Endothelial cell of umbilical vein (primary cell): ENCODE measurements at regions not wholly inside any gene's neighbourhood (a gene's known extent, or its start where the extent isn't known, plus 50 kb on each side); places are given as distances from the start of the nearest gene placed in this dataset.
A peak's percentile ranks its signal among the peaks of the same experiment; 100 is the strongest.
"Not testable (repeated sequence)": the region's sequence is repeated elsewhere in the genome, so short reads cannot be mapped to it uniquely, and the experiment has no call there.

Source experiments
- BruUV-seq: library from RNA; stranded (reverse); fragments of 400-500 nt; replicated peaks from 2 replicates; lab custom pipeline; 2021; lab: Mats Ljungman, UMichigan
- CTCF ChIA-PET: fragments of 300-600, 350-600 bp; sonication (Branson Sonifier 250); formaldehyde crosslinking; loops from one replicate; lab custom pipeline; 2021; ENCODE audit warnings: antibody characterized with exemption, inconsistent platforms; lab: Charles Lee
- POLR2A ChIA-PET: fragments of 300-600, 350-600 bp; sonication (Branson Sonifier 250); formaldehyde crosslinking; loops from one replicate; lab custom pipeline; 2021; ENCODE audit warnings: antibody characterized with exemption, inconsistent platforms; lab: Charles Lee
- DNase-seq: peaks from one replicate; pipeline ENCODE4 v3.0.0-alpha.2; 2011; ENCODE audit warnings: low read depth, low spot score
- FAIRE-seq: peaks from 2 replicates; lab custom pipeline; 2011; peaks lifted over from hg19 to GRCh38; lab: Jason Lieb, UNC
- H2AFZ ChIP-seq: 2 replicates; pipeline ENCODE4 v1.6.0; 2012; ENCODE audit warnings: low read depth, low read length, control low read depth, inconsistent platforms
- H3K27ac ChIP-seq: 2 replicates; pipeline ENCODE4 v1.5.1; 2011; ENCODE audit warnings: low read depth, mild to moderate bottlenecking, control low read depth, low read length, moderate library complexity; ENCODE audit not compliant: insufficient read depth
- H3K27me3 ChIP-seq, 2 experiments: 2 replicates each; pipeline versions ENCODE4 v1.6.0 to v1.6.1; 2011; ENCODE audit warnings: low read length in 2 of 2, mixed read lengths in 1 of 2; ENCODE audit not compliant: control insufficient read depth in 2 of 2, insufficient read depth in 2 of 2
- H3K36me3 ChIP-seq, 2 experiments: 2 replicates in 1 of 2; 3 replicates in 1 of 2; pipeline ENCODE4 v1.5.1; 2011; ENCODE audit warnings: low read length in 2 of 2, mild to moderate bottlenecking in 1 of 2, moderate library complexity in 1 of 2; ENCODE audit not compliant: control insufficient read depth in 2 of 2, insufficient read depth in 2 of 2; ENCODE audit errors: extremely low read depth in 1 of 2
- H3K4me1 ChIP-seq: 3 replicates; pipeline ENCODE4 v1.5.1; 2011; ENCODE audit warnings: mild to moderate bottlenecking, low read length; ENCODE audit not compliant: control insufficient read depth, insufficient read depth; ENCODE audit errors: extremely low read depth
- H3K4me2 ChIP-seq: 2 replicates; pipeline ENCODE4 v1.6.1; 2011; ENCODE audit warnings: low read length, control low read depth, mixed read lengths; ENCODE audit not compliant: insufficient read depth
- H3K4me3 ChIP-seq, 3 experiments: fragments of 200-600 bp in 1 of 3; sonication (generic), shearing (Covaris generic) in 1 of 3; replicated peaks in 1 of 3; 2 replicates each; pipeline ENCODE4 v1.5.1; 2011 to 2016; ENCODE audit warnings: control low read depth in 3 of 3, low read length in 3 of 3, mild to moderate bottlenecking in 2 of 3, inconsistent platforms in 1 of 3, low read depth in 1 of 3, moderate library complexity in 1 of 3; ENCODE audit not compliant: insufficient read depth in 1 of 3
- H3K79me2 ChIP-seq: 2 replicates; pipeline ENCODE4 v1.6.0; 2012; ENCODE audit warnings: low read length, inconsistent platforms; ENCODE audit not compliant: control insufficient read depth, insufficient read depth
- H3K9ac ChIP-seq: replicated peaks from 2 replicates; pipeline ENCODE3; 2011; ENCODE audit warnings: low read length, control low read depth; ENCODE audit not compliant: insufficient read depth; ENCODE audit errors: extremely low read depth
- H3K9me1 ChIP-seq: replicated peaks from 3 replicates; pipeline ENCODE4 v1.6.0; 2011; ENCODE audit warnings: mild to moderate bottlenecking, low read length; ENCODE audit not compliant: control insufficient read depth, insufficient read depth; ENCODE audit errors: extremely low read depth
- H3K9me3 ChIP-seq: replicated peaks from 2 replicates; pipeline ENCODE4 v1.5.1; 2012; ENCODE audit warnings: low read length, inconsistent platforms; ENCODE audit not compliant: control insufficient read depth, insufficient read depth
- H4K20me1 ChIP-seq: replicated peaks from 2 replicates; pipeline ENCODE3; 2011; ENCODE audit warnings: mild to moderate bottlenecking, low read length; ENCODE audit not compliant: control insufficient read depth, insufficient read depth; ENCODE audit errors: extremely low read depth
- CTCF ChIP-seq, 2 donors: IDR thresholded peaks; 1 replicate in 1 of 2; 2 replicates in 1 of 2; pipeline ENCODE4 v1.5.1; 2011; ENCODE audit warnings: low read length in 2 of 2, mild to moderate bottlenecking in 2 of 2, moderate library complexity in 2 of 2, control low read depth in 1 of 2, inconsistent platforms in 1 of 2, low read depth in 1 of 2; ENCODE audit not compliant: insufficient read depth in 1 of 2; ENCODE audit errors: extremely low read depth in 1 of 2
- EZH2 ChIP-seq: IDR thresholded peaks from 2 replicates; pipeline ENCODE4 v1.6.1; 2012; ENCODE audit warnings: borderline replicate concordance, low read depth, mild to moderate bottlenecking, moderate library complexity, low read length, inconsistent platforms; ENCODE audit not compliant: severe bottlenecking
- FOS ChIP-seq: IDR thresholded peaks from 2 replicates; pipeline ENCODE4 v1.6.1; 2011; ENCODE audit warnings: mild to moderate bottlenecking, low read length, moderate library complexity, borderline replicate concordance; ENCODE audit not compliant: insufficient read depth
- GATA2 ChIP-seq: IDR thresholded peaks from 2 replicates; pipeline ENCODE4 v1.7.0; 2011; ENCODE audit warnings: low read depth, mild to moderate bottlenecking, moderate library complexity, mixed read lengths, low read length; ENCODE audit not compliant: insufficient read length, insufficient read depth
- JUN ChIP-seq: IDR thresholded peaks from 2 replicates; pipeline ENCODE4 v1.6.1; 2011; ENCODE audit warnings: borderline replicate concordance, low read depth; ENCODE audit not compliant: insufficient read length, insufficient read depth
- MAX ChIP-seq: IDR thresholded peaks from 2 replicates; pipeline ENCODE4 v1.6.1; 2011; ENCODE audit not compliant: insufficient read depth, insufficient read length
- MYC ChIP-seq: IDR thresholded peaks from one replicate; pipeline ENCODE4 v1.6.1; 2011; ENCODE audit warnings: mild to moderate bottlenecking, low read depth, low read length
- POLR2A ChIP-seq: IDR thresholded peaks from 2 replicates; pipeline ENCODE4 v1.6.1; 2012; ENCODE audit warnings: low read depth, mild to moderate bottlenecking, control low read depth, low read length
- POLR2AphosphoS5 ChIP-seq: IDR thresholded peaks from 2 replicates; pipeline ENCODE4 v1.6.1; 2012; ENCODE audit warnings: low read depth, mild to moderate bottlenecking, control low read depth, low read length, moderate library complexity; ENCODE audit not compliant: insufficient read depth
- dilution Hi-C: fragments of 300-500 bp; cut with MboI; formaldehyde crosslinking; loops from one replicate; pipeline ENCODE4 v1.15.0; 2019; ENCODE audit warnings: low sequenced_read_pairs; ENCODE audit not compliant: extremely low pct_ligation_motif_present
- intact Hi-C: fragments of 100-400 bp; cut with micrococcal nuclease; formaldehyde crosslinking; loops from one replicate; pipeline ENCODE4 v1.10.0; 2022

- H3K36me3 ChIP-seq, dilution Hi-C loops, H3K27ac ChIP-seq, H3K27me3 ChIP-seq, BruUV-seq, POLR2A ChIA-PET, intact Hi-C loops, H3K9me3 ChIP-seq, H3K79me2 ChIP-seq, H4K20me1 ChIP-seq, H3K9ac ChIP-seq, FAIRE-seq, H3K4me2 ChIP-seq, H3K4me3 ChIP-seq, H2AFZ ChIP-seq, H3K9me1 ChIP-seq, DNase-seq: not testable (repeated sequence)
- CTCF ChIA-PET = interaction anchor here (0.9 kb wide), 2 partner anchors 8 to 16 kb away, joined by 3 to 4 read pairs; no protein-coding TSS in a partner anchor
- peaks cover 20% of the 10 kb centered on the region for H3K4me1 ChIP-seq
Observed at GRCh38 chr10:77740396-77740795, 102.8 kb upstream of the KCNMA1 start.

- TF ChIP-seq JUN = no peak
- no peak for TF ChIP-seq MYC
- TF ChIP-seq EZH2 = no peak
- TF ChIP-seq POLR2AphosphoS5 = no peak
- TF ChIP-seq CTCF (IDR thresholded peaks at IDR 0.05; ENCODE audit: extremely low read depth in 1 of 2, insufficient read depth in 1 of 2, low read depth in 1 of 2, low read length in 2 of 2) = no peak
- TF ChIP-seq FOS = no peak
- no peak for TF ChIP-seq GATA2
- TF ChIP-seq POLR2A = no peak
- no peak for TF ChIP-seq MAX
- Histone ChIP-seq H3K79me2 (no peaks in the 10 kb centered on the region), H3K4me3 (no peak overlapping the region), H3K36me3 (no peaks in the 10 kb centered on the region), H3K27ac (peak overlapping the region; percentile 88), H3K9me1 (no peaks in the 10 kb centered on the region), H3K4me2 (peak overlapping the region; percentile 16), H3K9ac (peak overlapping the region; percentile 50), H2AFZ (peak overlapping the region; percentile 52), H3K9me3 (no peaks in the 10 kb centered on the region), H3K4me1 (peaks cover 20% of the 10 kb centered on the region), H3K27me3 (no peaks in the 10 kb centered on the region), H4K20me1 (no peaks in the 10 kb centered on the region)
- no TSS peak for BruUV-seq
- DNase-seq (peak; percentile 28), FAIRE-seq (peak; percentile 49)
- ChIA-PET CTCF (interaction anchor here (0.8 to 2.0 kb wide), 8 partner anchors 8 to 573 kb away, joined by 3 to 21 read pairs (median 5); no protein-coding TSS in a partner anchor), POLR2A (no interaction called here)
- dilution Hi-C loops = no loop called here
- intact Hi-C loops = no loop called here
Observed at GRCh38 chr10:77738496-77739158, 101.0 kb upstream of the KCNMA1 start.
